ENCODE measurements at regions not wholly inside any gene's neighbourhood (a gene's known extent, or its start where the extent isn't known, plus 50 kb on each side); places are given as distances from the start of the nearest gene placed in this dataset.

- TF ChIP-seq CTCF (IDR thresholded peaks at IDR 0.05) (no peak), POLR2AphosphoS5 (IDR thresholded peaks at IDR 0.05; ENCODE audit: low read depth, low read length) (no peak), REST (IDR thresholded peaks at IDR 0.05; ENCODE audit: insufficient read depth in 1 of 2, low read depth in 2 of 2, low read length in 1 of 2) (no peak), TCF7L2 (IDR thresholded peaks at IDR 0.05; ENCODE audit: low read depth, low read length) (no peak), SIN3A (IDR thresholded peaks at IDR 0.05; ENCODE audit: borderline replicate concordance, insufficient read depth, low read depth, low read length) (no peak)
These were observed 150.6 kb upstream of the AGAP1 start for GRCh38 chr2:235343156-235343774.
